SK-N-SH treated with all-trans-retinoic acid at 6 μM for 48 hours (cell line): ENCODE measurements at regions not wholly inside any gene's neighbourhood (a gene's known extent, or its start where the extent isn't known, plus 50 kb on each side); places are given as distances from the start of the nearest gene placed in this dataset.

Experiments
- ATAC-seq: fragments of 200-7000 bp; cut with Tn5 transposase; 3 replicates; pipeline ENCODE4 v1.9.1; 2020; ENCODE audit warnings: mild to moderate bottlenecking, moderate library complexity
- ARNTL ChIP-seq: fragments of 450-650 bp; formaldehyde crosslinking; IDR thresholded peaks from 2 replicates; pipeline ENCODE4 v1.5.0; 2020; ENCODE audit warnings: low read depth, mild to moderate bottlenecking, moderate library complexity, borderline replicate concordance
- BACH2 ChIP-seq: fragments of 250-450 bp; sonication (Bioruptor Pico); IDR thresholded peaks from 2 replicates; pipeline ENCODE4 v1.9.0; 2021; ENCODE audit warnings: mild to moderate bottlenecking, borderline replicate concordance
- CSDC2 ChIP-seq: fragments of 250-450 bp; sonication (Bioruptor Pico); IDR thresholded peaks from 2 replicates; pipeline ENCODE4 v1.5.0; 2020; ENCODE audit warnings: mild to moderate bottlenecking, moderate library complexity
- GLIS3 ChIP-seq: fragments of 250-450 bp; sonication (Bioruptor Pico); IDR thresholded peaks from 2 replicates; pipeline ENCODE4 v1.5.0; 2020; ENCODE audit warnings: mild to moderate bottlenecking, moderate library complexity
- OSR1 ChIP-seq: fragments of 250-450 bp; sonication (Bioruptor Pico); IDR thresholded peaks from 2 replicates; pipeline ENCODE4 v1.8.0; 2022; ENCODE audit warnings: moderate library complexity, mild to moderate bottlenecking, inconsistent platforms
- PATZ1 ChIP-seq: fragments of 250-450 bp; sonication (Bioruptor Pico); IDR thresholded peaks from 2 replicates; pipeline ENCODE4 v1.8.0; 2020; ENCODE audit warnings: mild to moderate bottlenecking, moderate library complexity, borderline replicate concordance
- PPARA ChIP-seq: fragments of 250-450 bp; sonication (Bioruptor Pico); IDR thresholded peaks from 2 replicates; pipeline ENCODE4 v1.5.0; 2020; ENCODE audit warnings: mild to moderate bottlenecking, borderline replicate concordance
- RARB ChIP-seq: fragments of 250-450 bp; sonication (Bioruptor Pico); IDR thresholded peaks from 2 replicates; pipeline ENCODE4 v1.8.0; 2021; ENCODE audit warnings: mild to moderate bottlenecking, moderate library complexity
- SNAI2 ChIP-seq: fragments of 250-450 bp; sonication (Bioruptor Pico); IDR thresholded peaks from 2 replicates; pipeline ENCODE4 v1.5.0; 2020; ENCODE audit warnings: mild to moderate bottlenecking, moderate library complexity
- TOX ChIP-seq: fragments of 250-450 bp; sonication (Bioruptor Pico); IDR thresholded peaks from 2 replicates; pipeline ENCODE4 v1.8.0; 2021; ENCODE audit warnings: mild to moderate bottlenecking, moderate library complexity, borderline replicate concordance
- TSHZ2 ChIP-seq: fragments of 250-450 bp; sonication (Bioruptor Pico); IDR thresholded peaks from 2 replicates; pipeline ENCODE4 v1.5.0; 2020; ENCODE audit warnings: mild to moderate bottlenecking, moderate library complexity
- ZC3H10 ChIP-seq: fragments of 250-450 bp; sonication (Bioruptor Pico); IDR thresholded peaks from 2 replicates; pipeline ENCODE4 v1.5.1; 2021; ENCODE audit warnings: mild to moderate bottlenecking, moderate library complexity
- ZFP3 ChIP-seq: fragments of 250-450 bp; sonication (Bioruptor Pico); IDR thresholded peaks from 2 replicates; pipeline ENCODE4 v1.5.0; 2020; ENCODE audit warnings: mild to moderate bottlenecking, moderate library complexity
- ZFP30 ChIP-seq: fragments of 450-650 bp; formaldehyde crosslinking; IDR thresholded peaks from 2 replicates; pipeline ENCODE4 v1.5.0; 2022; ENCODE audit warnings: mild to moderate bottlenecking, moderate library complexity
- ZNF565 ChIP-seq: fragments of 450-650 bp; formaldehyde crosslinking; conservative IDR thresholded peaks from 2 replicates; pipeline ENCODE4 v1.5.0; 2020; ENCODE audit warnings: low read depth, mild to moderate bottlenecking, moderate library complexity
- ZNF70 ChIP-seq: fragments of 450-650 bp; formaldehyde crosslinking; IDR thresholded peaks from 2 replicates; pipeline ENCODE4 v1.5.0; 2020; ENCODE audit warnings: mild to moderate bottlenecking, moderate library complexity
- ZNF8 ChIP-seq: fragments of 450-650 bp; formaldehyde crosslinking; IDR thresholded peaks from 2 replicates; pipeline ENCODE4 v1.5.0; 2020; ENCODE audit warnings: mild to moderate bottlenecking, moderate library complexity
- TF ChIP-seq, protein P1 (sequence below): fragments of 250-450 bp; sonication (Bioruptor Pico); IDR thresholded peaks from 2 replicates; pipeline ENCODE4 v1.5.1; 2020; ENCODE audit warnings: low read depth, mild to moderate bottlenecking, moderate library complexity
- TF ChIP-seq, protein P2 (sequence below): fragments of 250-450 bp; sonication (Bioruptor Pico); IDR thresholded peaks from 2 replicates; pipeline ENCODE4 v1.8.0; 2021; ENCODE audit warnings: low read depth, mild to moderate bottlenecking, moderate library complexity, borderline replicate concordance

DNA sequence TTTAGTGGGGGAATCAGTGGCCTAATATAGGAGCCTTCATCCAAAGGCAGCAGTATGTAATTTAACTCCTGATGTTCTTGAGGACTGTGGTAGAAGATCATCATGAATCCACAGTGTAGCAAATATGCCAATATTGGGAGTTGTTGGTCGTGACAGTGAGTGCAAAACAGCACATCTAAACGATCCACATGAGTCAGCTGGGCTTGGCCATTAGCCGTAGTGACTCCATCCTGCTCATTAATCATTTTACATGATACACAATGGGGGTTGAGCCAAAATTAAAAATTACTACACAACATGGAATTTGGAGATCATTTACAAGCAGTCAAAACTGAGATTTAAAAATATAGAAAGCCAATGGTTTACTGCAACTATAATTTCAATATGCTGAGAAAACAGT lies 653.9 kb upstream of the CAMK1G start:
- ATAC-seq = peak; percentile 52
- TF ChIP-seq PATZ1 (CRISPR knock-in tag) (no peak), TOX (CRISPR knock-in tag) (peak; percentile 83)

DNA sequence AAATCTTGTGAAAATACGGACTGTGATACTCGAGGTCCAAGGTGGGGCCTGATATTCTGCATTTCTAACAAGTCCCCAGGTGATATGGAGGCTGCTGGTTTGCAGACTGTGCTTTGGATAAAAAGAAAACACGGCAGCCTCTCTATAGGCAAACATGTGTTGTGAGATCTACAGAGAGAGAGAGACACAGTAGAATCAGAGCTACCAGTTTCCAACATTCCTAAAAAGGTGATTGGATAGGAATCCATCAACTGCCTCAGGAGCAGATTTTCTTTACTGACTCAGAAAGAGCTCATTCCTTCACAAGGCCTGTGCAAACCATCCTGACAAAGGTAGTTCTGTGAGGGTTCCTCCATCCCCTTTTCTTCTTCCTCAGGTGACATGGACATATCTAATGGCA lies 651.6 kb upstream of the CAMK1G start:
- TF ChIP-seq ZNF70 (CRISPR knock-in tag) (no peak), BACH2 (CRISPR knock-in tag) (no peak), RARB (no peak), TOX (CRISPR knock-in tag) (no peak), ZNF8 (CRISPR knock-in tag) (no peak), ZC3H10 (CRISPR knock-in tag) (no peak), ZFP3 (no peak), SNAI2 (no peak), ZNF565 (CRISPR knock-in tag) (no peak), OSR1 (no peak)
- TF ChIP-seq, protein P1, sequence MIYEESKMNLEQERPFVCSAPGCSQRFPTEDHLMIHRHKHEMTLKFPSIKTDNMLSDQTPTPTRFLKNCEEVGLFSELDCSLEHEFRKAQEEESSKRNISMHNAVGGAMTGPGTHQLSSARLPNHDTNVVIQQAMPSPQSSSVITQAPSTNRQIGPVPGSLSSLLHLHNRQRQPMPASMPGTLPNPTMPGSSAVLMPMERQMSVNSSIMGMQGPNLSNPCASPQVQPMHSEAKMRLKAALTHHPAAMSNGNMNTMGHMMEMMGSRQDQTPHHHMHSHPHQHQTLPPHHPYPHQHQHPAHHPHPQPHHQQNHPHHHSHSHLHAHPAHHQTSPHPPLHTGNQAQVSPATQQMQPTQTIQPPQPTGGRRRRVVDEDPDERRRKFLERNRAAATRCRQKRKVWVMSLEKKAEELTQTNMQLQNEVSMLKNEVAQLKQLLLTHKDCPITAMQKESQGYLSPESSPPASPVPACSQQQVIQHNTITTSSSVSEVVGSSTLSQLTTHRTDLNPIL (CRISPR knock-in tag) = no peak
- no peak for ATAC-seq

DNA sequence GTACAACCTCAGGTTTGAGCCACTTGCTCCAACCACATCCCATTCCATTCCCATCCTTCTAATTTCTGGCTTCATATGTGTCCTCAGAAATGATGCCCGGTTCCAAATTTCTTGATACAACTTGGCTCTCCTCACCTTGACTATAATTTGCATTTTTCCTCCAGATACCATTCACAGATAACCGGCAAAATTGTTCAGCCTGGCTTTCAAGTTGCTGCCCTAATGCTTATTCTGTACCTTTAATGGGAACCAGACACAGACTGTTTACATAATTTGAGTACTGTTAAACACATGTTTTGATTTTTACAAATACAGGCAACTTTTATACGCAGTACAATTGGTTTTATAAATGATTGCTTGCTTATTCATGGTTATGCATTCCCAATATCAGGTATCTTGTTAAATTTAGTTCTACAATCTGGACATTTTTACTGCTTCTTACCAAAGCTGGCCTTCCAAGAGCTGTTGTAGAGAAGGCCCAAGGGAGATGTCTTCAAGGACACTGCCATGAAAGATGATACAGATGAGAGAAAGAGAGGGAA lies 649.5 kb upstream of the CAMK1G start:
- TF ChIP-seq ARNTL (CRISPR knock-in tag) (0 out of 2 replicates have a peak, but pooled peaks have one; percentile 25), ZFP30 (CRISPR knock-in tag) (no peak)
- TF ChIP-seq, protein P2, sequence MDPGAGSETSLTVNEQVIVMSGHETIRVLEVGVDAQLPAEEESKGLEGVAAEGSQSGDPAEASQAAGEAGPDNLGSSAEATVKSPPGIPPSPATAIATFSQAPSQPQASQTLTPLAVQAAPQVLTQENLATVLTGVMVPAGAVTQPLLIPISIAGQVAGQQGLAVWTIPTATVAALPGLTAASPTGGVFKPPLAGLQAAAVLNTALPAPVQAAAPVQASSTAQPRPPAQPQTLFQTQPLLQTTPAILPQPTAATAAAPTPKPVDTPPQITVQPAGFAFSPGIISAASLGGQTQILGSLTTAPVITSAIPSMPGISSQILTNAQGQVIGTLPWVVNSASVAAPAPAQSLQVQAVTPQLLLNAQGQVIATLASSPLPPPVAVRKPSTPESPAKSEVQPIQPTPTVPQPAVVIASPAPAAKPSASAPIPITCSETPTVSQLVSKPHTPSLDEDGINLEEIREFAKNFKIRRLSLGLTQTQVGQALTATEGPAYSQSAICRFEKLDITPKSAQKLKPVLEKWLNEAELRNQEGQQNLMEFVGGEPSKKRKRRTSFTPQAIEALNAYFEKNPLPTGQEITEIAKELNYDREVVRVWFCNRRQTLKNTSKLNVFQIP (CRISPR knock-in tag) = no peak
- peak; percentile 52; the same call in 1 of the 3 replicates for ATAC-seq

- ATAC-seq = no peak
- TF ChIP-seq ZFP3 (no peak), ARNTL (CRISPR knock-in tag) (no peak), ZNF565 (CRISPR knock-in tag) (no peak), RARB (no peak), TSHZ2 (no peak), ZNF70 (CRISPR knock-in tag) (no peak), ZFP30 (CRISPR knock-in tag) (no peak), OSR1 (no peak), CSDC2 (CRISPR knock-in tag) (no peak), PPARA (CRISPR knock-in tag) (no peak), ZNF8 (CRISPR knock-in tag) (no peak), SNAI2 (no peak), GLIS3 (CRISPR knock-in tag) (no peak), PATZ1 (CRISPR knock-in tag) (no peak), BACH2 (CRISPR knock-in tag) (no peak)
- TF ChIP-seq, protein P2 (CRISPR knock-in tag) = no peak
Observed at GRCh38 chr1:208934933-208935332, 648.6 kb upstream of the CAMK1G start.
